ENCODE measurements at regions not wholly inside any gene's neighbourhood (a gene's known extent, or its start where the extent isn't known, plus 50 kb on each side); places are given as distances from the start of the nearest gene placed in this dataset.

DNA sequence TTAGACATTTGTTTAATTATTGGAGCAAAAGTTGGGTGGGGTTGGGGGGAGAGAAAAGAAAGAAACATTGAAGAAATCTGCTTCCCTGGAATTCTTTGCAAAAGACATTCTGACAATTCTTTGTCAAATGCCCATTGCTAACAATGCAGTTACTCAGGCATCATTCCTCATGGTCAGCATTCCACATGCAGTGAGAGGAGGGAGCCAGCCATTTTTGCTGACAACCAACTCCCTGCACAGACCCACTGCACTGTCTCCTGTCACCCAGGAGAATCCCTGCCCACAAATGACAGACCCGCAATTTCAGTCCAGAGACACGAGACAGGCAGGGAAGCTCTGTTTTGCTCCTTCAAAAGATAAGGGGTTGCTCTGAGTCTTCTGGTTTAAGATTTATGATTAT lies 985.1 kb upstream of the SLIT2 start:
- no peak overlapping the region for H2AFZ ChIP-seq (ENCODE audit: low read length)
- no peak overlapping the region for H3K56ac ChIP-seq (ENCODE audit: insufficient read length, low read depth, low read length)
- H3K27me3 ChIP-seq (ENCODE audit: insufficient read depth, low read length): no peaks in the 10 kb centered on the region
- H3K23ac ChIP-seq (ENCODE audit: insufficient read length, low read depth, low read length): no peak overlapping the region
- H4K20me1 ChIP-seq (ENCODE audit: control insufficient read depth, insufficient read depth, insufficient read length): no peaks in the 10 kb centered on the region
- no peak overlapping the region for H2BK15ac ChIP-seq (ENCODE audit: low read depth, low read length)
- H3K9me3 ChIP-seq (ENCODE audit: control insufficient read depth, low read depth, low read length): no peaks in the 10 kb centered on the region
- no peaks in the 10 kb centered on the region for H3K27me3 Mint-ChIP-seq (ENCODE audit: low read depth)
- no peak overlapping the region for H3T11ph ChIP-seq (ENCODE audit: low read length)
- H4K8ac ChIP-seq (replicated peaks; ENCODE audit: insufficient read length, low read depth, low read length): no peak overlapping the region
- no peak overlapping the region for H2BK12ac ChIP-seq (ENCODE audit: insufficient read length, low read depth, low read length)
- no peak overlapping the region for H3K27ac ChIP-seq (ENCODE audit: insufficient read length, low read depth, low read length)
- no peak overlapping the region for H4K5ac ChIP-seq (ENCODE audit: insufficient read length, low read depth, low read length)
- H4K91ac ChIP-seq (ENCODE audit: insufficient read length, low read depth, low read length): no peak overlapping the region
- no peak overlapping the region for H2BK20ac ChIP-seq (ENCODE audit: low read depth, low read length, poor library complexity, severe bottlenecking)
- H2BK5ac ChIP-seq (ENCODE audit: insufficient read length, low read length): no peak overlapping the region
- peaks cover 0 to 2% of the 10 kb centered on the region in 2 experiments; a peak in 1 of 5 replicates for H3K9me3 Mint-ChIP-seq
- H3K18ac ChIP-seq (ENCODE audit: insufficient read length, low read depth, low read length): no peak overlapping the region
- no peaks in the 10 kb centered on the region for H3K79me2 ChIP-seq (ENCODE audit: insufficient read depth, low read length)
- no peak for TF ChIP-seq CTCF (conservative IDR thresholded peaks at IDR 0.05)
- H3K4me1 ChIP-seq (ENCODE audit: insufficient read depth, low read length): no peaks in the 10 kb centered on the region
- 0 out of 7 replicates have a peak, but pooled peaks cover 0 to 4% (median 2%) of the 10 kb centered on the region in 3 experiments for H3K36me3 Mint-ChIP-seq (ENCODE audit: insufficient read depth in 1 of 3, low read depth in 3 of 3)
- no peak overlapping the region for H3K4me2 ChIP-seq (ENCODE audit: insufficient read depth, insufficient read length, low read length)
- no peak overlapping the region for H3K14ac ChIP-seq (ENCODE audit: insufficient read depth, low read length)
- H2BK120ac ChIP-seq (ENCODE audit: low read depth, low read length, poor library complexity, severe bottlenecking): no peak overlapping the region
- H3K9ac ChIP-seq (ENCODE audit: extremely low read depth, insufficient read length, low read length): no peak overlapping the region
- H2AK5ac ChIP-seq (ENCODE audit: insufficient read length, low read length): no peak overlapping the region
- DNase-seq: no peak
- H3K23me2 ChIP-seq (ENCODE audit: insufficient read length, low read depth, low read length, poor library complexity, severe bottlenecking): no peaks in the 10 kb centered on the region
- H3K4me3 Mint-ChIP-seq: no peak overlapping the region
- no peaks in the 10 kb centered on the region for H3K79me1 ChIP-seq (ENCODE audit: insufficient read depth, low read depth, low read length, poor library complexity, severe bottlenecking)
- no CpG with 5 or more reads among the region's 2 CpGs for WGBS (ENCODE audit: extremely low coverage, insufficient read length, low lambda C conversion rate)
- H3K4ac ChIP-seq (ENCODE audit: low read depth, low read length): no peak overlapping the region
- no peaks in the 10 kb centered on the region for H3K4me1 Mint-ChIP-seq
- no peak overlapping the region for H3K27ac Mint-ChIP-seq
